H1 (cell line): ENCODE measurements at regions not wholly inside any gene's neighbourhood (a gene's known extent, or its start where the extent isn't known, plus 50 kb on each side); places are given as distances from the start of the nearest gene placed in this dataset.

Experiments
- CTCF ChIA-PET: fragments of 300-600 bp; sonication (Branson Sonifier 250); formaldehyde crosslinking; loops from one replicate; lab custom pipeline; 2021; ENCODE audit not compliant: partially characterized antibody; lab: Charles Lee
- POLR2A ChIA-PET: fragments of 300-600 bp; sonication (Branson Sonifier 250); formaldehyde crosslinking; loops from one replicate; lab custom pipeline; 2021; ENCODE audit warnings: inconsistent platforms; ENCODE audit not compliant: partially characterized antibody; lab: Charles Lee
- DNase-seq, 2 experiments: peaks; one replicate each; pipeline versions ENCODE4 v3.0.0 to v3.0.0-alpha.2; 2010 to 2022; ENCODE audit warnings: low spot score in 2 of 2, low read depth in 1 of 2, mixed read lengths in 1 of 2
- FAIRE-seq: peaks from 2 replicates; lab custom pipeline; 2011; peaks lifted over from hg19 to GRCh38; lab: Jason Lieb, UNC
- H2AFZ ChIP-seq: 2 replicates; pipeline ENCODE4 v1.8.1; 2012; ENCODE audit warnings: low read length, inconsistent platforms
- H2AK5ac ChIP-seq: 2 replicates; pipeline ENCODE4 v1.6.1; 2013; ENCODE audit warnings: low read depth, low read length
- H2BK120ac ChIP-seq: replicated peaks from 2 replicates; pipeline ENCODE3; 2013; ENCODE audit warnings: low read depth, low read length, inconsistent platforms
- H2BK12ac ChIP-seq: 2 replicates; pipeline ENCODE4 v1.6.1; 2013; ENCODE audit warnings: low read depth, low read length
- H2BK15ac ChIP-seq: 2 replicates; pipeline ENCODE4 v1.6.1; 2013; ENCODE audit warnings: low read length
- H2BK20ac ChIP-seq: 2 replicates; pipeline ENCODE4 v1.6.1; 2013; ENCODE audit warnings: low read length
- H2BK5ac ChIP-seq: 2 replicates; pipeline ENCODE4 v1.6.1; 2013; ENCODE audit warnings: low read depth, low read length
- H3K14ac ChIP-seq: 2 replicates; pipeline ENCODE4 v1.6.1; 2013; ENCODE audit warnings: inconsistent platforms; ENCODE audit not compliant: insufficient read length
- H3K18ac ChIP-seq: 2 replicates; pipeline ENCODE4 v1.6.1; 2013; ENCODE audit warnings: low read length; ENCODE audit errors: extremely low read depth
- H3K23ac ChIP-seq: 2 replicates; pipeline ENCODE4 v1.6.1; 2013; ENCODE audit warnings: inconsistent platforms; ENCODE audit not compliant: insufficient read length
- H3K23me2 ChIP-seq: 2 replicates; pipeline ENCODE4 v1.6.1; 2013; ENCODE audit warnings: low read depth, low read length
- H3K27ac ChIP-seq: 2 replicates; pipeline ENCODE4 v1.6.1; 2011; ENCODE audit warnings: low read depth, low read length, inconsistent platforms
- H3K27me3 ChIP-seq, 4 experiments: replicated peaks in 1 of 4; 1 replicate in 1 of 4; 2 replicates in 3 of 4; pipeline versions ENCODE4 v1.6.1 to v1.8.1; 2011 to 2013; ENCODE audit warnings: low read length in 3 of 4, mild to moderate bottlenecking in 3 of 4, inconsistent platforms in 2 of 4, mixed read lengths in 2 of 4, moderate library complexity in 1 of 4; ENCODE audit not compliant: control insufficient read depth in 3 of 4, insufficient read depth in 3 of 4; ENCODE audit errors: extremely low read depth in 1 of 4
- H3K36me3 ChIP-seq, 4 experiments: 2 replicates each; pipeline versions ENCODE4 v1.6.1 to v1.8.1; 2011 to 2013; ENCODE audit warnings: mild to moderate bottlenecking in 4 of 4, low read length in 3 of 4, moderate library complexity in 2 of 4, control low read depth in 1 of 4, inconsistent platforms in 1 of 4; ENCODE audit not compliant: insufficient read depth in 4 of 4, control insufficient read depth in 2 of 4
- H3K4ac ChIP-seq: replicated peaks from 2 replicates; pipeline ENCODE3; 2013; ENCODE audit warnings: low read length, low read depth, mixed read lengths, inconsistent platforms; ENCODE audit not compliant: insufficient read length
- H3K4me1 ChIP-seq, 4 experiments: replicated peaks in 1 of 4; 1 replicate in 1 of 4; 2 replicates in 3 of 4; pipeline versions ENCODE4 v1.6.1 to v1.8.1; 2011 to 2013; ENCODE audit warnings: low read length in 3 of 4, inconsistent platforms in 2 of 4, mixed read lengths in 1 of 4; ENCODE audit not compliant: insufficient read depth in 4 of 4, control insufficient read depth in 3 of 4
- H3K4me2 ChIP-seq, 2 experiments: 2 replicates each; pipeline versions ENCODE4 v1.6.1 to v1.8.1; 2011 to 2013; ENCODE audit warnings: low read depth in 2 of 2, low read length in 2 of 2, control low read depth in 1 of 2, inconsistent platforms in 1 of 2, mild to moderate bottlenecking in 1 of 2; ENCODE audit not compliant: insufficient read depth in 1 of 2
- H3K4me3 ChIP-seq, 4 experiments: fragments of 200-600, 300-600 bp in 1 of 4; sonication (generic), shearing (Covaris generic), sonication (Bioruptor Twin) in 1 of 4; 2 replicates each; pipeline versions ENCODE4 v1.5.1 to v1.8.1; 2011 to 2016; ENCODE audit warnings: low read length in 4 of 4, low read depth in 3 of 4, control low read depth in 2 of 4, inconsistent platforms in 2 of 4, mild to moderate bottlenecking in 2 of 4, mixed read lengths in 1 of 4, moderate library complexity in 1 of 4; ENCODE audit not compliant: insufficient read depth in 2 of 4; ENCODE audit errors: extremely low read depth in 1 of 4
- H3K56ac ChIP-seq: replicated peaks from 2 replicates; pipeline ENCODE3; 2013; ENCODE audit warnings: low read depth, mild to moderate bottlenecking, mixed read lengths, low read length, inconsistent platforms; ENCODE audit not compliant: insufficient read length
- H3K79me1 ChIP-seq: 2 replicates; pipeline ENCODE4 v1.6.1; 2013; ENCODE audit warnings: low read depth, low read length, control low read depth
- H3K79me2 ChIP-seq, 2 experiments: 2 replicates each; pipeline versions ENCODE4 v1.6.1 to v1.8.1; 2012 to 2013; ENCODE audit warnings: low read length in 2 of 2, mild to moderate bottlenecking in 2 of 2, inconsistent platforms in 1 of 2; ENCODE audit not compliant: insufficient read depth in 2 of 2, control insufficient read depth in 1 of 2
- H3K9ac ChIP-seq, 4 experiments: replicated peaks in 1 of 4; 1 replicate in 1 of 4; 2 replicates in 3 of 4; pipeline versions ENCODE4 v1.6.1 to v1.8.1; 2011 to 2013; ENCODE audit warnings: low read depth in 3 of 4, low read length in 3 of 4, control low read depth in 2 of 4, mild to moderate bottlenecking in 2 of 4, moderate library complexity in 2 of 4, inconsistent platforms in 1 of 4; ENCODE audit errors: extremely low read depth in 1 of 4
- H3K9me3 ChIP-seq, 2 experiments: 2 replicates each; pipeline versions ENCODE4 v1.6.1 to v1.8.1; 2012 to 2013; ENCODE audit warnings: mild to moderate bottlenecking in 2 of 2, moderate library complexity in 2 of 2, control low read depth in 1 of 2, inconsistent platforms in 1 of 2, low read depth in 1 of 2, low read length in 1 of 2, mixed read lengths in 1 of 2; ENCODE audit not compliant: insufficient read depth in 2 of 2
- H4K20me1 ChIP-seq, 2 experiments: replicated peaks in 1 of 2; 2 replicates each; pipeline versions ENCODE3 to v1.8.1; 2011 to 2013; ENCODE audit warnings: inconsistent platforms in 2 of 2, low read length in 2 of 2, mild to moderate bottlenecking in 1 of 2; ENCODE audit not compliant: insufficient read depth in 2 of 2, control insufficient read depth in 1 of 2
- H4K5ac ChIP-seq: 2 replicates; pipeline ENCODE4 v1.6.1; 2013; ENCODE audit warnings: low read length, low read depth, mixed read lengths, inconsistent platforms; ENCODE audit not compliant: insufficient read length
- H4K8ac ChIP-seq: 2 replicates; pipeline ENCODE4 v1.8.0; 2013; ENCODE audit warnings: mild to moderate bottlenecking, moderate library complexity, low read length, inconsistent platforms; ENCODE audit not compliant: insufficient read depth; ENCODE audit errors: extremely low read depth
- H4K91ac ChIP-seq: replicated peaks from 2 replicates; pipeline ENCODE3; 2013; ENCODE audit warnings: low read length, mixed read lengths, inconsistent platforms; ENCODE audit not compliant: insufficient read length
- MAFK ChIP-seq: IDR thresholded peaks from 2 replicates; pipeline ENCODE4 v1.6.1; 2012; ENCODE audit warnings: low read depth, mild to moderate bottlenecking, improper control_type of control experiment, low read length
- RFX5 ChIP-seq: IDR thresholded peaks from 2 replicates; pipeline ENCODE4 v1.6.1; 2011; ENCODE audit warnings: low read depth, low read length, improper control_type of control experiment, borderline replicate concordance
- SP2 ChIP-seq: IDR thresholded peaks from 2 replicates; pipeline ENCODE4 v1.6.1; 2012; ENCODE audit warnings: mild to moderate bottlenecking, low read length, inconsistent platforms

DNA sequence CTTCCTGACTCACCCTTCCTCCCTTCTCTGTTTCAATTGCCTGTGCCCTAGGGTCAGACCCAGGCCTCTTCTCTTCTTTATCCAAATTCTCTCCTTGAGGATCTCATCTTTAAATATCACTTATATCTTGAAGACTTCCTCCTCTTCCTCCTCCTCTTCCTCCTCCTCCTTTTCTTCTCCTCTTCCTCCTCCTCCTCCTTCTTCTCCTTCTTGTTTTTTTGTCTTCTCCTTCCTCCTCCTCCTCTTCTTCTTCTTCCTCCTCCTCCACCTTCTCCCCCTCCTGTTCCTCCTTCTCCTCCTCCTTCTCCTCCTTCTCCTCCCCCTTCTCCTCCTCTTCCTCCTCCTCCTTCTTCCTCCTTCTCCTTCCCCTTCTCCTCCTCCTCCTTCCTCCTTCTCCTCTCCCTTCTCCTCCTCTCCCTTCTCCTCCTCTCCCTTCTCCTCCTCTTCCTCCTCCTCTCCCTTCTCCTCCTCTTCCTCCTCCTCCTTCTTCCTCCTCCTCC is 127.6 kb upstream of the AKIRIN2 start:
- POLR2A ChIA-PET = no interaction called here
- no peak for TF ChIP-seq RFX5
- no peak for TF ChIP-seq MAFK
- no peak for TF ChIP-seq SP2
- FAIRE-seq = no peak

More for the DNA sequence above, 127.6 kb upstream of the AKIRIN2 start:
- no peak overlapping the region for H4K8ac ChIP-seq
- H3K79me2 ChIP-seq = no peaks in the 10 kb centered on the region
- no peaks in the 10 kb centered on the region for H3K23me2 ChIP-seq
- H3K4me1 ChIP-seq = no peaks in the 10 kb centered on the region
- no peaks in the 10 kb centered on the region for H3K27me3 ChIP-seq
- no peak overlapping the region for H2BK120ac ChIP-seq
- H2BK20ac ChIP-seq = no peak overlapping the region
- H3K23ac ChIP-seq = no peak overlapping the region
- H4K5ac ChIP-seq = no peak overlapping the region
- H3K14ac ChIP-seq = no peak overlapping the region
- H3K4ac ChIP-seq = no peak overlapping the region
- no peak for DNase-seq
- CTCF ChIA-PET = interaction anchor here (1.9 kb wide), 1 partner anchor 14 kb away, joined by 6 read pairs; no protein-coding TSS in a partner anchor
- no peak overlapping the region for H2AFZ ChIP-seq
- no peak overlapping the region for H3K18ac ChIP-seq
- H2BK12ac ChIP-seq = no peak overlapping the region
- no peak overlapping the region for H3K27ac ChIP-seq
- H2BK15ac ChIP-seq = no peak overlapping the region
- H4K91ac ChIP-seq = no peak overlapping the region
- no peak overlapping the region for H2BK5ac ChIP-seq
- H3K4me2 ChIP-seq = no peak overlapping the region
- no peak overlapping the region for H3K9ac ChIP-seq
- H3K4me3 ChIP-seq = no peak overlapping the region
- no peak overlapping the region for H3K56ac ChIP-seq
- no peaks in the 10 kb centered on the region for H3K9me3 ChIP-seq
- no peaks in the 10 kb centered on the region for H4K20me1 ChIP-seq
- no peaks in the 10 kb centered on the region for H3K36me3 ChIP-seq
- no peak overlapping the region for H2AK5ac ChIP-seq
- H3K79me1 ChIP-seq = no peaks in the 10 kb centered on the region
